ENCODE measurements at regions not wholly inside any gene's neighbourhood (a gene's known extent, or its start where the extent isn't known, plus 50 kb on each side); places are given as distances from the start of the nearest gene placed in this dataset.

GRCh38 chr13:76808927-76809326, 77.3 kb downstream of the KCTD12 start:
- Histone ChIP-seq H3K27me3 (ENCODE audit: insufficient read depth, low read length) (peaks cover 8% of the 10 kb centered on the region), H3K4me2 (ENCODE audit: low read length) (no peak overlapping the region), H3K27ac (ENCODE audit: low read depth, low read length) (no peak overlapping the region), H3K36me3 (ENCODE audit: insufficient read depth, low read length) (no peaks in the 10 kb centered on the region), H3K4me1 (ENCODE audit: insufficient read depth, low read length) (no peaks in the 10 kb centered on the region), H4K20me1 (ENCODE audit: insufficient read depth, low read length) (no peaks in the 10 kb centered on the region), H2AFZ (ENCODE audit: low read depth, low read length) (no peak overlapping the region), H3K9me3 (ENCODE audit: insufficient read depth, low read depth, low read length) (no peaks in the 10 kb centered on the region), H3K4me3 (ENCODE audit: insufficient read depth, low read depth, low read length) (no peak overlapping the region), H3K9ac (ENCODE audit: low read length) (no peak overlapping the region), H3K79me2 (ENCODE audit: insufficient read depth, low read length) (no peaks in the 10 kb centered on the region)
- Mint-ChIP-seq H3K4me1 (ENCODE audit: low read depth, unreplicated experiment) (no peaks in the 10 kb centered on the region), H3K9me3 (ENCODE audit: unreplicated experiment) (peaks cover 9% of the 10 kb centered on the region), H3K36me3 (ENCODE audit: low read depth, unreplicated experiment) (no peaks in the 10 kb centered on the region), H3K27me3 (ENCODE audit: low read depth, unreplicated experiment) (peaks cover 11% of the 10 kb centered on the region), H3K4me3 (ENCODE audit: unreplicated experiment) (no peak overlapping the region), H3K27ac (ENCODE audit: unreplicated experiment) (no peak overlapping the region)
- TF ChIP-seq CTCF (IDR thresholded peaks at IDR 0.05; ENCODE audit: insufficient read depth, low read depth, low read length) (no peak), EZH2 (IDR thresholded peaks at IDR 0.05; ENCODE audit: insufficient read depth, low read length) (no peak)
- no peak for FAIRE-seq
- DNase-seq (ENCODE audit: low read depth), result no peak

- no peak overlapping the region for H2AFZ ChIP-seq (ENCODE audit: low read depth, low read length)
- Mint-ChIP-seq H3K4me1 (ENCODE audit: low read depth, unreplicated experiment) (no peaks in the 10 kb centered on the region), H3K36me3 (ENCODE audit: low read depth, unreplicated experiment) (no peaks in the 10 kb centered on the region), H3K27me3 (ENCODE audit: low read depth, unreplicated experiment) (no peaks in the 10 kb centered on the region), H3K27ac (ENCODE audit: unreplicated experiment) (no peak overlapping the region), H3K4me3 (ENCODE audit: unreplicated experiment) (no peak overlapping the region), H3K9me3 (ENCODE audit: unreplicated experiment) (peaks cover 7% of the 10 kb centered on the region)
- no peak overlapping the region for H3K27ac ChIP-seq (ENCODE audit: low read depth, low read length)
- H3K4me2 ChIP-seq (ENCODE audit: low read length), result no peak overlapping the region
- no peaks in the 10 kb centered on the region for H3K4me1 ChIP-seq (ENCODE audit: insufficient read depth, low read length)
- TF ChIP-seq CTCF (IDR thresholded peaks at IDR 0.05; ENCODE audit: insufficient read depth, low read depth, low read length), result no peak
- no peak for TF ChIP-seq EZH2 (IDR thresholded peaks at IDR 0.05; ENCODE audit: insufficient read depth, low read length)
- no peaks in the 10 kb centered on the region for H3K9me3 ChIP-seq (ENCODE audit: insufficient read depth, low read depth, low read length)
- H3K36me3 ChIP-seq (ENCODE audit: insufficient read depth, low read length), result no peaks in the 10 kb centered on the region
- no peaks in the 10 kb centered on the region for H4K20me1 ChIP-seq (ENCODE audit: insufficient read depth, low read length)
- FAIRE-seq (no peak), DNase-seq (ENCODE audit: low read depth) (no peak)
- no peaks in the 10 kb centered on the region for H3K27me3 ChIP-seq (ENCODE audit: insufficient read depth, low read length)
- H3K4me3 ChIP-seq (ENCODE audit: insufficient read depth, low read depth, low read length), result no peak overlapping the region
- H3K9ac ChIP-seq (ENCODE audit: low read length), result no peak overlapping the region
- no peaks in the 10 kb centered on the region for H3K79me2 ChIP-seq (ENCODE audit: insufficient read depth, low read length)
Observed at GRCh38 chr13:76804801-76805200, 81.4 kb downstream of the KCTD12 start.

GRCh38 chr13:76803831-76804230, 82.4 kb downstream of the KCTD12 start:
- no peak for FAIRE-seq

More at GRCh38 chr13:76803831-76804230, 82.4 kb downstream of the KCTD12 start:
- no peak overlapping the region for H3K27ac Mint-ChIP-seq (ENCODE audit: unreplicated experiment)
- no peaks in the 10 kb centered on the region for H3K79me2 ChIP-seq (ENCODE audit: insufficient read depth, low read length)
- H3K27me3 Mint-ChIP-seq (ENCODE audit: low read depth, unreplicated experiment), result no peaks in the 10 kb centered on the region
- no peak overlapping the region for H3K27ac ChIP-seq (ENCODE audit: low read depth, low read length)
- H3K36me3 Mint-ChIP-seq (ENCODE audit: low read depth, unreplicated experiment), result no peaks in the 10 kb centered on the region
- H3K9ac ChIP-seq (ENCODE audit: low read length), result no peak overlapping the region
- H3K9me3 ChIP-seq (ENCODE audit: insufficient read depth, low read depth, low read length), result no peaks in the 10 kb centered on the region
- no peak overlapping the region for H3K4me3 ChIP-seq (ENCODE audit: insufficient read depth, low read depth, low read length)
- no peaks in the 10 kb centered on the region for H3K36me3 ChIP-seq (ENCODE audit: insufficient read depth, low read length)
- H3K27me3 ChIP-seq (ENCODE audit: insufficient read depth, low read length), result no peaks in the 10 kb centered on the region
- TF ChIP-seq EZH2 (IDR thresholded peaks at IDR 0.05; ENCODE audit: insufficient read depth, low read length) (no peak), CTCF (IDR thresholded peaks at IDR 0.05; ENCODE audit: insufficient read depth, low read depth, low read length) (no peak)
- no peak overlapping the region for H3K4me2 ChIP-seq (ENCODE audit: low read length)
- H3K9me3 Mint-ChIP-seq (ENCODE audit: unreplicated experiment), result peaks cover 5% of the 10 kb centered on the region
- H3K4me3 Mint-ChIP-seq (ENCODE audit: unreplicated experiment), result no peak overlapping the region
- DNase-seq (ENCODE audit: low read depth), result no peak
- no peaks in the 10 kb centered on the region for H3K4me1 Mint-ChIP-seq (ENCODE audit: low read depth, unreplicated experiment)
- no peaks in the 10 kb centered on the region for H4K20me1 ChIP-seq (ENCODE audit: insufficient read depth, low read length)
- H2AFZ ChIP-seq (ENCODE audit: low read depth, low read length), result no peak overlapping the region
- no peaks in the 10 kb centered on the region for H3K4me1 ChIP-seq (ENCODE audit: insufficient read depth, low read length)
